HEK293 (cell line): ENCODE measurements at regions not wholly inside any gene's neighbourhood (a gene's known extent, or its start where the extent isn't known, plus 50 kb on each side); places are given as distances from the start of the nearest gene placed in this dataset.

Experiments
- CTCF ChIP-seq: fragments of 450-650 bp; formaldehyde crosslinking; IDR thresholded peaks from 2 replicates; pipeline ENCODE4 v1.5.1; 2016; ENCODE audit warnings: missing biosample characterization, missing genetic modification characterization
- REST ChIP-seq: fragments of 450-650 bp; formaldehyde crosslinking; IDR thresholded peaks from 2 replicates; pipeline ENCODE4 v1.5.1; 2016; ENCODE audit warnings: missing biosample characterization, missing genetic modification characterization
- ZBTB11 ChIP-seq: fragments of 450-650 bp; formaldehyde crosslinking; conservative IDR thresholded peaks from 2 replicates; pipeline ENCODE4 v1.5.1; 2016; ENCODE audit warnings: low read depth, missing biosample characterization, missing genetic modification characterization
- ZBTB20 ChIP-seq: fragments of 450-650 bp; formaldehyde crosslinking; IDR thresholded peaks from 2 replicates; pipeline ENCODE4 v1.5.1; 2016; ENCODE audit warnings: missing biosample characterization, missing genetic modification characterization
- ZBTB21 ChIP-seq: fragments of 450-650 bp; formaldehyde crosslinking; IDR thresholded peaks from 2 replicates; pipeline ENCODE4 v1.5.1; 2017; ENCODE audit warnings: missing biosample characterization, missing genetic modification characterization
- ZNF24 ChIP-seq: fragments of 450-650 bp; formaldehyde crosslinking; IDR thresholded peaks from 2 replicates; pipeline ENCODE4 v1.5.1; 2016; ENCODE audit warnings: missing biosample characterization, missing genetic modification characterization
- ZNF280C ChIP-seq: fragments of 450-650 bp; formaldehyde crosslinking; IDR thresholded peaks from 2 replicates; pipeline ENCODE4 v1.5.1; 2016; ENCODE audit warnings: missing biosample characterization, missing genetic modification characterization
- ZNF513 ChIP-seq: fragments of 450-650 bp; IDR thresholded peaks from 2 replicates; pipeline ENCODE4 v1.5.1; 2018; ENCODE audit warnings: missing biosample characterization, missing genetic modification characterization
- ZNF660 ChIP-seq: fragments of 450-650 bp; IDR thresholded peaks from 2 replicates; pipeline ENCODE4 v1.5.1; 2018; ENCODE audit warnings: missing biosample characterization, mild to moderate bottlenecking, missing genetic modification characterization

GRCh38 chr6:112568066-112568465, 220.9 kb downstream of the RFPL4B start:
- no peak for TF ChIP-seq ZBTB11 (tag by site-specific recombination)
- TF ChIP-seq ZBTB20 (tag by site-specific recombination) = no peak
- no peak for TF ChIP-seq CTCF (tag by site-specific recombination)
- TF ChIP-seq ZNF513 (tag by site-specific recombination) = no peak
- TF ChIP-seq REST (tag by site-specific recombination) = no peak
- TF ChIP-seq ZNF280C = no peak
- TF ChIP-seq ZBTB21 (tag by site-specific recombination) = no peak
- no peak for TF ChIP-seq ZNF660
- TF ChIP-seq ZNF24 (tag by site-specific recombination) = no peak
